ENCODE measurements at regions not wholly inside any gene's neighbourhood (a gene's known extent, or its start where the extent isn't known, plus 50 kb on each side); places are given as distances from the start of the nearest gene placed in this dataset.

GRCh38 chr13:83121896-83122295 lies 760.4 kb downstream of the SLITRK1 start:
- TF ChIP-seq CTCF (conservative IDR thresholded peaks at IDR 0.05; ENCODE audit: low read length) (no peak), EZH2phosphoT487 (IDR thresholded peaks at IDR 0.05; ENCODE audit: borderline replicate concordance, low read depth, low read length) (no peak)
